ENCODE measurements at regions not wholly inside any gene's neighbourhood (a gene's known extent, or its start where the extent isn't known, plus 50 kb on each side); places are given as distances from the start of the nearest gene placed in this dataset.

DNA sequence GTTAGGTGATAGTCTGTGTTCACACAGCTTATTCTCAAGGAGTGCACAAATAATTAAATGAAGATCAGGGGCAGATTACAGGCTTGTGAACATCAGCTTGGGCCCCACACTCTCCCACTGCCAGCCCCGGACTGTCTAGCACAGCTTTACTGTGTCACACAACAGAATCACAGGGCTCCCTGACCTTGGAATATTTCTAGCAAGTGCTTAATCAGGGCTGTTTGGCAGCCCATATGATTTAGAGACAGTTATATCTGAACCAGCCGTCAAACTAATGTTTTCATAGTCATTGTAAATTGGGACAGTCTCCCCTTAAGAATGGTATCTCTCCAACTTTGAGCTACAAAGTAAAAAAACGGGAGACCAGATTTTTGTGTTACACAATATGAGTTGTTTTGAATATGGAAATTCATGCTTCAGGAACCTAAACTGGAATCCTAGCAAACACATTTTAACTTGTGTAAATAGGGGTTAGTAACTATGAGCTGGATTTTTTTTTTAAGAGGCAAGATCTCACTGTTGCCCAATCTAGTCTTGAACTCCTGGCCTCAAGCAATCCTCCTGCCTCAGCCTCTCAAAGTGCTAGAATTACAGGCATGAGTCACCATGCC is 517.6 kb downstream of the BNC2 start:
- TF ChIP-seq POLR2A (IDR thresholded peaks at IDR 0.05; ENCODE audit: low read length): no peak
- no peak for TF ChIP-seq CHD2 (IDR thresholded peaks at IDR 0.05; ENCODE audit: low read length, partially characterized antibody)
- TF ChIP-seq, protein P1, sequence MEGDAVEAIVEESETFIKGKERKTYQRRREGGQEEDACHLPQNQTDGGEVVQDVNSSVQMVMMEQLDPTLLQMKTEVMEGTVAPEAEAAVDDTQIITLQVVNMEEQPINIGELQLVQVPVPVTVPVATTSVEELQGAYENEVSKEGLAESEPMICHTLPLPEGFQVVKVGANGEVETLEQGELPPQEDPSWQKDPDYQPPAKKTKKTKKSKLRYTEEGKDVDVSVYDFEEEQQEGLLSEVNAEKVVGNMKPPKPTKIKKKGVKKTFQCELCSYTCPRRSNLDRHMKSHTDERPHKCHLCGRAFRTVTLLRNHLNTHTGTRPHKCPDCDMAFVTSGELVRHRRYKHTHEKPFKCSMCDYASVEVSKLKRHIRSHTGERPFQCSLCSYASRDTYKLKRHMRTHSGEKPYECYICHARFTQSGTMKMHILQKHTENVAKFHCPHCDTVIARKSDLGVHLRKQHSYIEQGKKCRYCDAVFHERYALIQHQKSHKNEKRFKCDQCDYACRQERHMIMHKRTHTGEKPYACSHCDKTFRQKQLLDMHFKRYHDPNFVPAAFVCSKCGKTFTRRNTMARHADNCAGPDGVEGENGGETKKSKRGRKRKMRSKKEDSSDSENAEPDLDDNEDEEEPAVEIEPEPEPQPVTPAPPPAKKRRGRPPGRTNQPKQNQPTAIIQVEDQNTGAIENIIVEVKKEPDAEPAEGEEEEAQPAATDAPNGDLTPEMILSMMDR (IDR thresholded peaks at IDR 0.05): no peak
- no peak for TF ChIP-seq HDAC2 (IDR thresholded peaks at IDR 0.05)
- TF ChIP-seq, protein P2, sequence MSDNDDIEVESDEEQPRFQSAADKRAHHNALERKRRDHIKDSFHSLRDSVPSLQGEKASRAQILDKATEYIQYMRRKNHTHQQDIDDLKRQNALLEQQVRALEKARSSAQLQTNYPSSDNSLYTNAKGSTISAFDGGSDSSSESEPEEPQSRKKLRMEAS (IDR thresholded peaks at IDR 0.05): no peak
- no peak for TF ChIP-seq MAZ (IDR thresholded peaks at IDR 0.05; ENCODE audit: borderline replicate concordance, low read depth, low read length)
- TF ChIP-seq, protein P3, sequence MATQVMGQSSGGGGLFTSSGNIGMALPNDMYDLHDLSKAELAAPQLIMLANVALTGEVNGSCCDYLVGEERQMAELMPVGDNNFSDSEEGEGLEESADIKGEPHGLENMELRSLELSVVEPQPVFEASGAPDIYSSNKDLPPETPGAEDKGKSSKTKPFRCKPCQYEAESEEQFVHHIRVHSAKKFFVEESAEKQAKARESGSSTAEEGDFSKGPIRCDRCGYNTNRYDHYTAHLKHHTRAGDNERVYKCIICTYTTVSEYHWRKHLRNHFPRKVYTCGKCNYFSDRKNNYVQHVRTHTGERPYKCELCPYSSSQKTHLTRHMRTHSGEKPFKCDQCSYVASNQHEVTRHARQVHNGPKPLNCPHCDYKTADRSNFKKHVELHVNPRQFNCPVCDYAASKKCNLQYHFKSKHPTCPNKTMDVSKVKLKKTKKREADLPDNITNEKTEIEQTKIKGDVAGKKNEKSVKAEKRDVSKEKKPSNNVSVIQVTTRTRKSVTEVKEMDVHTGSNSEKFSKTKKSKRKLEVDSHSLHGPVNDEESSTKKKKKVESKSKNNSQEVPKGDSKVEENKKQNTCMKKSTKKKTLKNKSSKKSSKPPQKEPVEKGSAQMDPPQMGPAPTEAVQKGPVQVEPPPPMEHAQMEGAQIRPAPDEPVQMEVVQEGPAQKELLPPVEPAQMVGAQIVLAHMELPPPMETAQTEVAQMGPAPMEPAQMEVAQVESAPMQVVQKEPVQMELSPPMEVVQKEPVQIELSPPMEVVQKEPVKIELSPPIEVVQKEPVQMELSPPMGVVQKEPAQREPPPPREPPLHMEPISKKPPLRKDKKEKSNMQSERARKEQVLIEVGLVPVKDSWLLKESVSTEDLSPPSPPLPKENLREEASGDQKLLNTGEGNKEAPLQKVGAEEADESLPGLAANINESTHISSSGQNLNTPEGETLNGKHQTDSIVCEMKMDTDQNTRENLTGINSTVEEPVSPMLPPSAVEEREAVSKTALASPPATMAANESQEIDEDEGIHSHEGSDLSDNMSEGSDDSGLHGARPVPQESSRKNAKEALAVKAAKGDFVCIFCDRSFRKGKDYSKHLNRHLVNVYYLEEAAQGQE (IDR thresholded peaks at IDR 0.05): no peak
- no peak for TF ChIP-seq SREBF2 (IDR thresholded peaks at IDR 0.05)
